ENCODE measurements at regions not wholly inside any gene's neighbourhood (a gene's known extent, or its start where the extent isn't known, plus 50 kb on each side); places are given as distances from the start of the nearest gene placed in this dataset.

- Histone ChIP-seq H3K4me3 (ENCODE audit: low read length in 2 of 2) (no peak overlapping the region), H3K27me3 (ENCODE audit: insufficient read depth, low read length) (no peaks in the 10 kb centered on the region), H3K4me1 (ENCODE audit: insufficient read depth, low read length) (no peaks in the 10 kb centered on the region), H3K36me3 (ENCODE audit: insufficient read depth, low read length) (no peaks in the 10 kb centered on the region), H3K27ac (ENCODE audit: low read depth, low read length) (no peak overlapping the region), H3K9me3 (ENCODE audit: control insufficient read depth in 1 of 2, low read length in 2 of 2) (no peaks in the 10 kb centered on the region)
- Mint-ChIP-seq H3K27ac (no peak overlapping the region), H3K4me1 (no peaks in the 10 kb centered on the region), H3K9me3 (peaks cover 0 to 19% (median 7%) of the 10 kb centered on the region in 8 donors), H3K36me3 (no peaks in the 10 kb centered on the region), H3K4me3 (no peak overlapping the region), H3K27me3 (no peaks in the 10 kb centered on the region)
- no peak for DNase-seq
- POLR2A ChIA-PET (ENCODE audit: partially characterized antibody) = no interaction called here
- intact Hi-C loops (cut with micrococcal nuclease) = no loop called here
- CTCF ChIA-PET (ENCODE audit: partially characterized antibody) = no interaction called here
Observed at GRCh38 chr2:81706856-81707255, 1402.3 kb upstream of the LRRTM1 start.

- DNase-seq = no peak
- no peak overlapping the region for H3K4me3 Mint-ChIP-seq
- Histone ChIP-seq H3K4me1 (ENCODE audit: insufficient read depth, low read length) (no peaks in the 10 kb centered on the region), H3K9me3 (ENCODE audit: control insufficient read depth in 1 of 2, low read length in 2 of 2) (no peaks in the 10 kb centered on the region), H3K36me3 (ENCODE audit: insufficient read depth, low read length) (no peaks in the 10 kb centered on the region), H3K4me3 (ENCODE audit: low read length in 2 of 2) (no peak overlapping the region), H3K27me3 (ENCODE audit: insufficient read depth, low read length) (no peaks in the 10 kb centered on the region), H3K27ac (ENCODE audit: low read depth, low read length) (no peak overlapping the region)
- intact Hi-C loops (cut with micrococcal nuclease) = no loop called here
- peaks cover 2 to 13% (median 6%) of the 10 kb centered on the region in 8 donors for H3K9me3 Mint-ChIP-seq
- no peaks in the 10 kb centered on the region for H3K36me3 Mint-ChIP-seq
- ChIA-PET CTCF (ENCODE audit: partially characterized antibody) (no interaction called here), POLR2A (ENCODE audit: partially characterized antibody) (no interaction called here)
- H3K4me1 Mint-ChIP-seq = no peaks in the 10 kb centered on the region
- H3K27ac Mint-ChIP-seq = no peak overlapping the region
- H3K27me3 Mint-ChIP-seq = no peaks in the 10 kb centered on the region
Observed at GRCh38 chr2:81703831-81704230, 1399.3 kb upstream of the LRRTM1 start.

- Histone ChIP-seq H3K27me3 (ENCODE audit: insufficient read depth, low read length) (no peaks in the 10 kb centered on the region), H3K36me3 (ENCODE audit: insufficient read depth, low read length) (no peaks in the 10 kb centered on the region), H3K9me3 (ENCODE audit: control insufficient read depth in 1 of 2, low read length in 2 of 2) (no peaks in the 10 kb centered on the region), H3K27ac (ENCODE audit: low read depth, low read length) (no peak overlapping the region), H3K4me1 (ENCODE audit: insufficient read depth, low read length) (no peaks in the 10 kb centered on the region), H3K4me3 (ENCODE audit: low read length in 2 of 2) (no peak overlapping the region)
- Mint-ChIP-seq H3K4me3 (no peak overlapping the region), H3K9me3 (peaks cover 5 to 42% (median 10%) of the 10 kb centered on the region in 8 donors), H3K36me3 (no peaks in the 10 kb centered on the region), H3K4me1 (no peaks in the 10 kb centered on the region), H3K27ac (no peak overlapping the region), H3K27me3 (no peaks in the 10 kb centered on the region)
- ChIA-PET CTCF (ENCODE audit: partially characterized antibody) (no interaction called here), POLR2A (ENCODE audit: partially characterized antibody) (no interaction called here)
- no peak for DNase-seq
- intact Hi-C loops (cut with micrococcal nuclease) = no loop called here
Observed at GRCh38 chr2:81692566-81692965, 1388.0 kb upstream of the LRRTM1 start.

GRCh38 chr2:81675641-81676040 is 1371.1 kb upstream of the LRRTM1 start:
- H3K4me1 ChIP-seq (ENCODE audit: insufficient read depth, low read length) = no peaks in the 10 kb centered on the region
- no peak overlapping the region for H3K27ac ChIP-seq (ENCODE audit: low read depth, low read length)
- Mint-ChIP-seq H3K4me1 (no peaks in the 10 kb centered on the region), H3K9me3 (peaks cover 1 to 5% (median 3%) of the 10 kb centered on the region in 8 donors), H3K4me3 (no peak overlapping the region), H3K27me3 (no peaks in the 10 kb centered on the region), H3K36me3 (no peaks in the 10 kb centered on the region), H3K27ac (no peak overlapping the region)
- CTCF ChIA-PET (ENCODE audit: partially characterized antibody) = no interaction called here
- POLR2A ChIA-PET (ENCODE audit: partially characterized antibody) = no interaction called here
- H3K9me3 ChIP-seq (ENCODE audit: control insufficient read depth in 1 of 2, low read length in 2 of 2) = no peaks in the 10 kb centered on the region
- H3K27me3 ChIP-seq (ENCODE audit: insufficient read depth, low read length) = no peaks in the 10 kb centered on the region
- intact Hi-C loops (cut with micrococcal nuclease) = no loop called here
- H3K36me3 ChIP-seq (ENCODE audit: insufficient read depth, low read length) = no peaks in the 10 kb centered on the region
- no peak overlapping the region for H3K4me3 ChIP-seq (ENCODE audit: low read length in 2 of 2)
- DNase-seq = no peak

- Mint-ChIP-seq H3K27me3 (no peaks in the 10 kb centered on the region), H3K27ac (no peak overlapping the region), H3K4me3 (no peak overlapping the region), H3K36me3 (no peaks in the 10 kb centered on the region), H3K4me1 (no peaks in the 10 kb centered on the region), H3K9me3 (peaks cover 0 to 5% (median 2%) of the 10 kb centered on the region in 8 donors)
- intact Hi-C loops (cut with micrococcal nuclease) = no loop called here
- Histone ChIP-seq H3K4me3 (ENCODE audit: low read length in 2 of 2) (no peak overlapping the region), H3K27ac (ENCODE audit: low read depth, low read length) (no peak overlapping the region), H3K27me3 (ENCODE audit: insufficient read depth, low read length) (no peaks in the 10 kb centered on the region), H3K9me3 (ENCODE audit: control insufficient read depth in 1 of 2, low read length in 2 of 2) (no peaks in the 10 kb centered on the region), H3K36me3 (ENCODE audit: insufficient read depth, low read length) (no peaks in the 10 kb centered on the region), H3K4me1 (ENCODE audit: insufficient read depth, low read length) (no peaks in the 10 kb centered on the region)
- ChIA-PET POLR2A (ENCODE audit: partially characterized antibody) (no interaction called here), CTCF (ENCODE audit: partially characterized antibody) (no interaction called here)
- no peak for DNase-seq
Observed at GRCh38 chr2:81672923-81673322, 1368.4 kb upstream of the LRRTM1 start.

GRCh38 chr2:81672516-81672915 is 1368.0 kb upstream of the LRRTM1 start:
- no peaks in the 10 kb centered on the region for H3K9me3 ChIP-seq (ENCODE audit: control insufficient read depth in 1 of 2, low read length in 2 of 2)
- no peaks in the 10 kb centered on the region for H3K27me3 Mint-ChIP-seq
- peaks cover 0 to 5% (median 2%) of the 10 kb centered on the region in 8 donors for H3K9me3 Mint-ChIP-seq
- no peak overlapping the region for H3K27ac Mint-ChIP-seq
- no peak for DNase-seq
- H3K27me3 ChIP-seq (ENCODE audit: insufficient read depth, low read length) = no peaks in the 10 kb centered on the region
- H3K4me1 Mint-ChIP-seq = no peaks in the 10 kb centered on the region
- no peak overlapping the region for H3K27ac ChIP-seq (ENCODE audit: low read depth, low read length)
- no peak overlapping the region for H3K4me3 Mint-ChIP-seq
- H3K36me3 Mint-ChIP-seq = no peaks in the 10 kb centered on the region
- POLR2A ChIA-PET (ENCODE audit: partially characterized antibody) = no interaction called here
- no peak overlapping the region for H3K4me3 ChIP-seq (ENCODE audit: low read length in 2 of 2)
- intact Hi-C loops (cut with micrococcal nuclease) = no loop called here
- CTCF ChIA-PET (ENCODE audit: partially characterized antibody) = no interaction called here
- no peaks in the 10 kb centered on the region for H3K4me1 ChIP-seq (ENCODE audit: insufficient read depth, low read length)
- H3K36me3 ChIP-seq (ENCODE audit: insufficient read depth, low read length) = no peaks in the 10 kb centered on the region

- Mint-ChIP-seq H3K27me3 (no peaks in the 10 kb centered on the region), H3K36me3 (no peaks in the 10 kb centered on the region), H3K9me3 (peaks cover 0 to 5% (median 3%) of the 10 kb centered on the region in 8 donors), H3K27ac (no peak overlapping the region), H3K4me1 (no peaks in the 10 kb centered on the region), H3K4me3 (no peak overlapping the region)
- POLR2A ChIA-PET (ENCODE audit: partially characterized antibody) = no interaction called here
- no peaks in the 10 kb centered on the region for H3K27me3 ChIP-seq (ENCODE audit: insufficient read depth, low read length)
- H3K36me3 ChIP-seq (ENCODE audit: insufficient read depth, low read length) = no peaks in the 10 kb centered on the region
- intact Hi-C loops (cut with micrococcal nuclease) = no loop called here
- no peaks in the 10 kb centered on the region for H3K4me1 ChIP-seq (ENCODE audit: insufficient read depth, low read length)
- H3K27ac ChIP-seq (ENCODE audit: low read depth, low read length) = no peak overlapping the region
- H3K4me3 ChIP-seq (ENCODE audit: low read length in 2 of 2) = no peak overlapping the region
- no peaks in the 10 kb centered on the region for H3K9me3 ChIP-seq (ENCODE audit: control insufficient read depth in 1 of 2, low read length in 2 of 2)
- no peak for DNase-seq
- CTCF ChIA-PET (ENCODE audit: partially characterized antibody) = no interaction called here
Observed at GRCh38 chr2:81670885-81671284, 1366.3 kb upstream of the LRRTM1 start.

GRCh38 chr2:81661081-81661480 is 1356.5 kb upstream of the LRRTM1 start:
- Histone ChIP-seq H3K4me3 (ENCODE audit: low read length in 2 of 2) (no peak overlapping the region), H3K9me3 (ENCODE audit: control insufficient read depth in 1 of 2, low read length in 2 of 2) (no peaks in the 10 kb centered on the region), H3K27me3 (ENCODE audit: insufficient read depth, low read length) (no peaks in the 10 kb centered on the region), H3K36me3 (ENCODE audit: insufficient read depth, low read length) (no peaks in the 10 kb centered on the region), H3K27ac (ENCODE audit: low read depth, low read length) (no peak overlapping the region), H3K4me1 (ENCODE audit: insufficient read depth, low read length) (no peaks in the 10 kb centered on the region)
- no peak overlapping the region for H3K27ac Mint-ChIP-seq
- POLR2A ChIA-PET (ENCODE audit: partially characterized antibody) = no interaction called here
- no peaks in the 10 kb centered on the region for H3K36me3 Mint-ChIP-seq
- H3K9me3 Mint-ChIP-seq = peaks cover 7 to 53% (median 27%) of the 10 kb centered on the region in 8 donors
- intact Hi-C loops (cut with micrococcal nuclease) = no loop called here
- CTCF ChIA-PET (ENCODE audit: partially characterized antibody) = no interaction called here
- H3K27me3 Mint-ChIP-seq = no peaks in the 10 kb centered on the region
- DNase-seq = no peak
- no peaks in the 10 kb centered on the region for H3K4me1 Mint-ChIP-seq
- H3K4me3 Mint-ChIP-seq = no peak overlapping the region

Measured in CD4-positive, alpha-beta memory T cell (primary cell).